ENCODE measurements at regions not wholly inside any gene's neighbourhood (a gene's known extent, or its start where the extent isn't known, plus 50 kb on each side); places are given as distances from the start of the nearest gene placed in this dataset.

DNA sequence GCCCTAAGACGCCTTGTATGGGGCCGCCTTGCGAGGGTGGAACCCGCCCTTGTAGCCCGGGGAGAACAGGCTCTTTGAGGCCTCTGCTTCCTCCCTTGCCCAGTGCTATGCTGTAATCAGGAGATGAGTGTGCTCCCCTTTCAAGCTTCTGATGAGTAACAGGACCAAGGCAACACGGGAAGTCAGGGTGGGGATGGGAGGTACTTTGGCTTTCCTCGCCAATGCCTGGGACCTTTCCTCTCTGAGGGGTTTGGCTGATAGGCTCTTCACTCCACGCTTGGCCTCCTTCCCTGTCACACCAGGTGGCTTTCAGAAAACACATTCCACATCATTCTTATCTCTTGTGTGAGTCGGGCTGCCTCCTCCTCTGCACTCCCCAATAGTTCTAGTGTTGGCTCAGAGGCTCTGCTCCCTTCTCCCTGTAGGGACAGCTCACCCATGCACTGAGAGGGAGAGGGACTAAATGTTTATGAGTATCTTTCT lies 223.7 kb upstream of the TRIB2 start:
- TF ChIP-seq, protein P1, sequence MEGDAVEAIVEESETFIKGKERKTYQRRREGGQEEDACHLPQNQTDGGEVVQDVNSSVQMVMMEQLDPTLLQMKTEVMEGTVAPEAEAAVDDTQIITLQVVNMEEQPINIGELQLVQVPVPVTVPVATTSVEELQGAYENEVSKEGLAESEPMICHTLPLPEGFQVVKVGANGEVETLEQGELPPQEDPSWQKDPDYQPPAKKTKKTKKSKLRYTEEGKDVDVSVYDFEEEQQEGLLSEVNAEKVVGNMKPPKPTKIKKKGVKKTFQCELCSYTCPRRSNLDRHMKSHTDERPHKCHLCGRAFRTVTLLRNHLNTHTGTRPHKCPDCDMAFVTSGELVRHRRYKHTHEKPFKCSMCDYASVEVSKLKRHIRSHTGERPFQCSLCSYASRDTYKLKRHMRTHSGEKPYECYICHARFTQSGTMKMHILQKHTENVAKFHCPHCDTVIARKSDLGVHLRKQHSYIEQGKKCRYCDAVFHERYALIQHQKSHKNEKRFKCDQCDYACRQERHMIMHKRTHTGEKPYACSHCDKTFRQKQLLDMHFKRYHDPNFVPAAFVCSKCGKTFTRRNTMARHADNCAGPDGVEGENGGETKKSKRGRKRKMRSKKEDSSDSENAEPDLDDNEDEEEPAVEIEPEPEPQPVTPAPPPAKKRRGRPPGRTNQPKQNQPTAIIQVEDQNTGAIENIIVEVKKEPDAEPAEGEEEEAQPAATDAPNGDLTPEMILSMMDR (IDR thresholded peaks at IDR 0.05; ENCODE audit: insufficient read depth, missing control alignments): no peak
- no peak for DNase-seq (ENCODE audit: insufficient read length, low spot score)
- FAIRE-seq: no peak

DNA sequence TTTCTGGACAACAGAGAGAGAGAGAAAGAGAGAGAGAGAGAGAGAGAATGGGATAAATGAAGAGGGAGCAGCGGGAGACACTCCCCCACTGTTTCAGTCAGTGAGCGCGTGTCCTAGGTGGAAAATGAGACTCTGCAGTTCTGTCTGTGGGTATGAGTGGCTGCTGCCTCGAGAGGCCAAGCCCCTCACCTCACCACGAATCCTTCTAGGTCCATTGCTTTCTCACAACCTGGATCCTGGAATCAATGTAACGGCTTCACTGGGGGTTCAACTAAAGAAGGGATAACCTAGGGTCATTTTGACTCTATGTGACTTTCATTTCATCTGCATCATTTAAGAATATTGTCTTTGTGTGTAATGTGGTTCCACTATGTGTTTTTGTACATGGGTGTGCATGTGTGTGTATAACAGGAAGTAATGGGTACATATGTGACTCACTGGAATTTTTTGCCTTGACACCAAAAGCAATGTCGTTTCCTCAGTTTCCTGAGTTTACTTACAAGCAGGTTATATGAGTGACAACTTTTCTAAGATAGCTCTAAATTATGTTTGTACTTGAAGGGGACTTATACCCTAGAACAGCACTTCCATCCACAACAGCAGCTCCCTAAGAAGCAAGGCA lies 221.4 kb upstream of the TRIB2 start:
- FAIRE-seq (no peak), DNase-seq (ENCODE audit: insufficient read length, low spot score) (no peak)
- TF ChIP-seq, protein P1 (IDR thresholded peaks at IDR 0.05; ENCODE audit: insufficient read depth, missing control alignments): no peak

DNA sequence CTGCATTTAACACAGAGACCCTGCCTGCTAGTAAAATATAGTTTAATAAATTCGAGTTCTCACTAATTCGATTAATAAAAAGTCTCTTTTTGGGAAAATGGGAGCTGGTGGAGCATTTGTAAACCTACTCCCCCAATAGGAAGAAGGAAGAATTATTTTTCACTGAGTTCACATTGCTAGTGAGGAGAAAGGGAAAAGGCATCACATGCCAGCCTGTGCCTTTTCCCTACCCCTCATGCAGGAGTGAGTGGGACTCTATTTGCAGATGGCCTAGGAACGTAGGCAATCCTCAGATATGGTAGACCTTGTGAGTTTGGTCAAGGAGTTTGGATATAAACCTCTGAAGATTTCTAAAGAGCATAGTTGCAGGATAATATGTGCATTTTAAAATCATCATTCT lies 218.4 kb upstream of the TRIB2 start:
- TF ChIP-seq, protein P1 (IDR thresholded peaks at IDR 0.05; ENCODE audit: insufficient read depth, missing control alignments): no peak
- DNase-seq (ENCODE audit: insufficient read length, low spot score): no peak
- FAIRE-seq: no peak

DNA sequence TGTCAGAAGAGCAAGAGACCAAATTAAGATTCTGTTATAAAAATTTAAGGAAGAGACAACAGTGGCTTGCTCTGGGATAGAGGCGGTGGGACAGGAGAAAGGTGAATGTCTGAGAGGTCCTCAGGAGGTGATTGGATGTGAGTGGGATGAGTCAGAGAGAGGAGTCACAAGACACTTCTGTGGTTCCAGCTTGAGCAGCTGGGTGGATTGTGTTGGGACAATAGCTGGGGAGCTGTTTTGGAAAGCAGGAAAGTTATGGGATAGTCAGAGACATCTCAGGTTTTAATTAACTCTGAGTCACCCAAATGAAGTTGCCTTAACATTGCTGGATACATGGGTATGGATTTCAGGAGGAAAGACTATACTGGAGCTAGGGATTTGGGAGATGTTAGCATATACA lies 218.0 kb upstream of the TRIB2 start:
- FAIRE-seq: no peak
- TF ChIP-seq, protein P1 (IDR thresholded peaks at IDR 0.05; ENCODE audit: insufficient read depth, missing control alignments): no peak
- DNase-seq (ENCODE audit: insufficient read length, low spot score): no peak

DNA sequence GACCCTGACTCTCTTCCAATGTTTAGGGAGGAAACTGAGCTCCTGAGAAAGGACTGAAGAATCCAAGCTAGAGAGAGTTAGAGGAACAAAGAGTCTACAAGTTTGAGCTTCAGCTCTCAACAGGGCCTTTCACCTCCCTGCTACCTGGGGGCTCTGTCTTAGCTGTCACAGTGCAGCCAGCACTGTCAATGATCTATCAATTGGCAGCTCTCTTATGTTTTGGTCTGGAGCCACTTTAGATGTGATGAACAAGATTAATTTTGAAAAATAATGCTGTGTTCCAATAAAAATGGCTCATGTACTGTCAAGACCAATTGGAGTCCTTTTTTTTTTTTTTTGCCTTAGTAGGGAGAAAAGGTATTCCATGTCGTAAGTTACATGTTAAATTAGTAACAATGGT lies 215.8 kb upstream of the TRIB2 start:
- no peak for FAIRE-seq

DNA sequence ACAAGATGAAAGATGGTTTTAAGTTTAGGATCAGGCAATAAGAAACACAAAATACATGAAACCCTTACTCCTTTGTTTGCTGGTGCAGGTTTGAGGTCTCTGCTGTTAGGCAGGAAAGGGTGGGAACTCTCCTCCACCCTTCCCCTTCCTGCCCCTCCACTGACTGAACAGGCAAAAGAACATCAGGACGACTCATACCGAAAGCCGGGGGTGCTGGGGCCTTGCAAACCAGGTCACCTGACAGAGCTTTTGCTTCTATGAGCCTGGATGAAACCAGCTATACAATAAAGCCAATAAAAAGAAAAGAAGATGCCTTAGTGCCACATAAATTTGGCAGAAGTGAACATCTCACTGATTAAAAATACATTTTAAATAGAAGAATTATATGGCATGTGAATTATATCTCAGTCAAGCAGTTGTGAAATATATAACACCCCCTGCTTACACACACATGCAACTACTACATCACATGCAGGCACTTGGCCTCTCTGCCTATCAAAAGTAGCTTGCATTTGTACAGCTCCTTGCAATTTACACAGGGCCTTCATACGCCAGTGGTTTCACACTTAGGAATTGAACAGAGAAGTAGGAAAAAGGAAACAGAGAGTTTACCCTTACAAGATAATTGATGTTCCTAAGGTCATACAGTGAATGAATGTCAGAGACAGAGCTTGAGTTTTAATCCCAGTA lies 215.1 kb upstream of the TRIB2 start:
- TF ChIP-seq, protein P1 (IDR thresholded peaks at IDR 0.05; ENCODE audit: insufficient read depth, missing control alignments): no peak
- no peak for FAIRE-seq
- DNase-seq (ENCODE audit: insufficient read length, low spot score): no peak

More for the DNA sequence above, 215.8 kb upstream of the TRIB2 start:
- TF ChIP-seq, protein P1 (IDR thresholded peaks at IDR 0.05; ENCODE audit: insufficient read depth, missing control alignments): no peak
- DNase-seq (ENCODE audit: insufficient read length, low spot score): no peak

DNA sequence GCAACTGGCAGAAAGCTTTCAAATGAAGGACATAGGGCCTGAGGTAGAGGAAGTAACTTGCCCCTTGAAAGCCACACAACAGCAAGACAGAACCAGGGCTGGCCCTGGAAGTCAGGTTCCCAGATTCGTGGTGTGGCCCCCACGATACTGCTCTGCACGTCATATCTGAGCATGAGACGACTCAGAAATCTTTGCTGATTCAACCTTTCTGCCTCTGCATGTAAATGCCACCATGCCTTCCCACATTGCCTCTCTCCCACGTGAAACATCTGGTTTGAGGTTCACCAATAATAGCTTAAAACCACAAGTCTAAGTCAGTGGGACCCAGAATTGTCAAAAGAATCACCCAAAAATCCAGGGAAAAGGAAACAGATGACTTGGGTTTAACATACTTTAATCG lies 214.0 kb upstream of the TRIB2 start:
- TF ChIP-seq, protein P1 (IDR thresholded peaks at IDR 0.05; ENCODE audit: insufficient read depth, missing control alignments): no peak
- no peak for FAIRE-seq
- no peak for DNase-seq (ENCODE audit: insufficient read length, low spot score)
